ENCODE measurements at regions not wholly inside any gene's neighbourhood (a gene's known extent, or its start where the extent isn't known, plus 50 kb on each side); places are given as distances from the start of the nearest gene placed in this dataset.

DNA sequence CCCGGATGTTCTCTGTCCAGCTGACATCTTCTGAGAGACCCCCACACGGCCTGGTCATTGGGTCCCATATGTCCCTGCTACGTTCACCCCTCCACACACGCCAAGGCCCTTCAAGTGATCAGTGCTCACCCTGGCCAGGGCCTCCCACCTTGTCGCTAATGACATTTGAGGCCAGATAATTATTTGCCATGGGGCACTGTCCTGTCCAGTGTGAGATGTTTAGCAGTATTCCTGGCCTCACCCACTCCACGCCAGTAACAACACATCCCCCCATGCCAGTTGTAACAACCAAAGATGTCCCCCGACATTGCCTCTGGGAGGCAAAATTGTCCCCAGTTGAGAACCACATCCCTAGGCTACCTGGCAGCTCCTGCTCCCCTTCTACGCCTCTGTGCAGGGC lies 49.9 kb upstream of the NANOS1 start:
- H3K9ac ChIP-seq (ENCODE audit: low read depth in 1 of 2, low read length in 2 of 2) = no peak overlapping the region
- no peaks in the 10 kb centered on the region for H3K9me3 ChIP-seq (ENCODE audit: control insufficient read depth in 4 of 4, low read length in 3 of 4)
- no peak overlapping the region for H3K27ac ChIP-seq (ENCODE audit: low read depth in 1 of 2, low read length in 2 of 2)
- TF ChIP-seq, protein P1, sequence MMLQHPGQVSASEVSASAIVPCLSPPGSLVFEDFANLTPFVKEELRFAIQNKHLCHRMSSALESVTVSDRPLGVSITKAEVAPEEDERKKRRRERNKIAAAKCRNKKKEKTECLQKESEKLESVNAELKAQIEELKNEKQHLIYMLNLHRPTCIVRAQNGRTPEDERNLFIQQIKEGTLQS (IDR thresholded peaks at IDR 0.05) = no peak
- no peak for TF ChIP-seq FOXA1 (IDR thresholded peaks at IDR 0.05)
- TF ChIP-seq, protein P2, sequence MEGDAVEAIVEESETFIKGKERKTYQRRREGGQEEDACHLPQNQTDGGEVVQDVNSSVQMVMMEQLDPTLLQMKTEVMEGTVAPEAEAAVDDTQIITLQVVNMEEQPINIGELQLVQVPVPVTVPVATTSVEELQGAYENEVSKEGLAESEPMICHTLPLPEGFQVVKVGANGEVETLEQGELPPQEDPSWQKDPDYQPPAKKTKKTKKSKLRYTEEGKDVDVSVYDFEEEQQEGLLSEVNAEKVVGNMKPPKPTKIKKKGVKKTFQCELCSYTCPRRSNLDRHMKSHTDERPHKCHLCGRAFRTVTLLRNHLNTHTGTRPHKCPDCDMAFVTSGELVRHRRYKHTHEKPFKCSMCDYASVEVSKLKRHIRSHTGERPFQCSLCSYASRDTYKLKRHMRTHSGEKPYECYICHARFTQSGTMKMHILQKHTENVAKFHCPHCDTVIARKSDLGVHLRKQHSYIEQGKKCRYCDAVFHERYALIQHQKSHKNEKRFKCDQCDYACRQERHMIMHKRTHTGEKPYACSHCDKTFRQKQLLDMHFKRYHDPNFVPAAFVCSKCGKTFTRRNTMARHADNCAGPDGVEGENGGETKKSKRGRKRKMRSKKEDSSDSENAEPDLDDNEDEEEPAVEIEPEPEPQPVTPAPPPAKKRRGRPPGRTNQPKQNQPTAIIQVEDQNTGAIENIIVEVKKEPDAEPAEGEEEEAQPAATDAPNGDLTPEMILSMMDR (IDR thresholded peaks at IDR 0.05; ENCODE audit: low read depth, low read length, missing input control) = no peak
- TF ChIP-seq, protein P3, sequence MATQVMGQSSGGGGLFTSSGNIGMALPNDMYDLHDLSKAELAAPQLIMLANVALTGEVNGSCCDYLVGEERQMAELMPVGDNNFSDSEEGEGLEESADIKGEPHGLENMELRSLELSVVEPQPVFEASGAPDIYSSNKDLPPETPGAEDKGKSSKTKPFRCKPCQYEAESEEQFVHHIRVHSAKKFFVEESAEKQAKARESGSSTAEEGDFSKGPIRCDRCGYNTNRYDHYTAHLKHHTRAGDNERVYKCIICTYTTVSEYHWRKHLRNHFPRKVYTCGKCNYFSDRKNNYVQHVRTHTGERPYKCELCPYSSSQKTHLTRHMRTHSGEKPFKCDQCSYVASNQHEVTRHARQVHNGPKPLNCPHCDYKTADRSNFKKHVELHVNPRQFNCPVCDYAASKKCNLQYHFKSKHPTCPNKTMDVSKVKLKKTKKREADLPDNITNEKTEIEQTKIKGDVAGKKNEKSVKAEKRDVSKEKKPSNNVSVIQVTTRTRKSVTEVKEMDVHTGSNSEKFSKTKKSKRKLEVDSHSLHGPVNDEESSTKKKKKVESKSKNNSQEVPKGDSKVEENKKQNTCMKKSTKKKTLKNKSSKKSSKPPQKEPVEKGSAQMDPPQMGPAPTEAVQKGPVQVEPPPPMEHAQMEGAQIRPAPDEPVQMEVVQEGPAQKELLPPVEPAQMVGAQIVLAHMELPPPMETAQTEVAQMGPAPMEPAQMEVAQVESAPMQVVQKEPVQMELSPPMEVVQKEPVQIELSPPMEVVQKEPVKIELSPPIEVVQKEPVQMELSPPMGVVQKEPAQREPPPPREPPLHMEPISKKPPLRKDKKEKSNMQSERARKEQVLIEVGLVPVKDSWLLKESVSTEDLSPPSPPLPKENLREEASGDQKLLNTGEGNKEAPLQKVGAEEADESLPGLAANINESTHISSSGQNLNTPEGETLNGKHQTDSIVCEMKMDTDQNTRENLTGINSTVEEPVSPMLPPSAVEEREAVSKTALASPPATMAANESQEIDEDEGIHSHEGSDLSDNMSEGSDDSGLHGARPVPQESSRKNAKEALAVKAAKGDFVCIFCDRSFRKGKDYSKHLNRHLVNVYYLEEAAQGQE (IDR thresholded peaks at IDR 0.05) = no peak
- TF ChIP-seq EGR1 (IDR thresholded peaks at IDR 0.05; ENCODE audit: low read depth in 2 of 2) = no peak
- no peak for TF ChIP-seq NR2F2 (IDR thresholded peaks at IDR 0.05)
- TF ChIP-seq GABPA (IDR thresholded peaks at IDR 0.05 in 1 of 2, conservative IDR thresholded peaks at IDR 0.05 in 1 of 2) = no peak
- TF ChIP-seq HNF4G (IDR thresholded peaks at IDR 0.05) = no peak
- no peak for TF ChIP-seq HNF4A (conservative IDR thresholded peaks at IDR 0.05)
- no peak for TF ChIP-seq RXRA (IDR thresholded peaks at IDR 0.05)
- TF ChIP-seq SP1 (IDR thresholded peaks at IDR 0.05) = no peak
- TF ChIP-seq, protein P4, sequence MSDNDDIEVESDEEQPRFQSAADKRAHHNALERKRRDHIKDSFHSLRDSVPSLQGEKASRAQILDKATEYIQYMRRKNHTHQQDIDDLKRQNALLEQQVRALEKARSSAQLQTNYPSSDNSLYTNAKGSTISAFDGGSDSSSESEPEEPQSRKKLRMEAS (IDR thresholded peaks at IDR 0.05) = no peak
- TF ChIP-seq RAD21 (IDR thresholded peaks at IDR 0.05) = no peak
- no peak for TF ChIP-seq JUND (IDR thresholded peaks at IDR 0.05)
- TF ChIP-seq, protein P5, sequence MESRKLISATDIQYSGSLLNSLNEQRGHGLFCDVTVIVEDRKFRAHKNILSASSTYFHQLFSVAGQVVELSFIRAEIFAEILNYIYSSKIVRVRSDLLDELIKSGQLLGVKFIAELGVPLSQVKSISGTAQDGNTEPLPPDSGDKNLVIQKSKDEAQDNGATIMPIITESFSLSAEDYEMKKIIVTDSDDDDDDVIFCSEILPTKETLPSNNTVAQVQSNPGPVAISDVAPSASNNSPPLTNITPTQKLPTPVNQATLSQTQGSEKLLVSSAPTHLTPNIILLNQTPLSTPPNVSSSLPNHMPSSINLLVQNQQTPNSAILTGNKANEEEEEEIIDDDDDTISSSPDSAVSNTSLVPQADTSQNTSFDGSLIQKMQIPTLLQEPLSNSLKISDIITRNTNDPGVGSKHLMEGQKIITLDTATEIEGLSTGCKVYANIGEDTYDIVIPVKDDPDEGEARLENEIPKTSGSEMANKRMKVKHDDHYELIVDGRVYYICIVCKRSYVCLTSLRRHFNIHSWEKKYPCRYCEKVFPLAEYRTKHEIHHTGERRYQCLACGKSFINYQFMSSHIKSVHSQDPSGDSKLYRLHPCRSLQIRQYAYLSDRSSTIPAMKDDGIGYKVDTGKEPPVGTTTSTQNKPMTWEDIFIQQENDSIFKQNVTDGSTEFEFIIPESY (IDR thresholded peaks at IDR 0.05) = no peak
- TF ChIP-seq TAF1 (conservative IDR thresholded peaks at IDR 0.05) = no peak
- no peak for TF ChIP-seq YY1 (IDR thresholded peaks at IDR 0.05)
- TF ChIP-seq FOXA2 (IDR thresholded peaks at IDR 0.05) = no peak
- WGBS = 96% methylated on average over 8 of the region's 8 CpGs
- no peaks in the 10 kb centered on the region for H3K4me1 ChIP-seq (ENCODE audit: control insufficient read depth in 4 of 4, insufficient read depth in 4 of 4, low read length in 3 of 4)
- H3K36me3 ChIP-seq (ENCODE audit: control insufficient read depth in 4 of 4, insufficient read depth in 3 of 4, low read depth in 1 of 4, low read length in 3 of 4) = no peaks in the 10 kb centered on the region
- DNase-seq (ENCODE audit: low spot score) = no peak
- H3K27me3 ChIP-seq (ENCODE audit: control insufficient read depth in 4 of 4, insufficient read depth in 4 of 4, low read length in 3 of 4) = no peaks in the 10 kb centered on the region
- H3K4me3 ChIP-seq (ENCODE audit: low read depth in 1 of 3, low read length in 3 of 3) = no peak overlapping the region
